Keratinocyte (primary cell): ENCODE measurements at regions not wholly inside any gene's neighbourhood (a gene's known extent, or its start where the extent isn't known, plus 50 kb on each side); places are given as distances from the start of the nearest gene placed in this dataset.

Experiments
- DNase-seq: peaks from one replicate; pipeline ENCODE4 v3.0.0-alpha.2; 2011; ENCODE audit warnings: low read depth, missing footprints, low spot score
- FAIRE-seq: peaks from 2 replicates; lab custom pipeline; 2011; peaks lifted over from hg19 to GRCh38; lab: Jason Lieb, UNC
- H2AFZ ChIP-seq: 2 replicates; pipeline ENCODE4 v1.6.0; 2012; ENCODE audit warnings: low read length, control low read depth, inconsistent platforms; ENCODE audit not compliant: control insufficient read depth
- H3K27ac ChIP-seq: 2 replicates; pipeline ENCODE4 v1.5.1; 2011; ENCODE audit warnings: low read length; ENCODE audit not compliant: control insufficient read depth, insufficient read depth
- H3K27me3 ChIP-seq: 3 replicates; pipeline ENCODE4 v1.6.0; 2011; ENCODE audit warnings: low read length; ENCODE audit not compliant: control insufficient read depth, insufficient read depth; ENCODE audit errors: extremely low read depth
- H3K36me3 ChIP-seq, 2 experiments: 2 replicates in 1 of 2; 3 replicates in 1 of 2; pipeline ENCODE4 v1.5.1; 2011; ENCODE audit warnings: low read length in 2 of 2, mild to moderate bottlenecking in 1 of 2; ENCODE audit not compliant: control insufficient read depth in 2 of 2, insufficient read depth in 2 of 2; ENCODE audit errors: extremely low read depth in 1 of 2
- H3K4me1 ChIP-seq: 3 replicates; pipeline ENCODE4 v1.5.1; 2011; ENCODE audit warnings: low read length; ENCODE audit not compliant: control insufficient read depth, insufficient read depth; ENCODE audit errors: extremely low read depth
- H3K4me2 ChIP-seq: 3 replicates; pipeline ENCODE4 v1.6.0; 2011; ENCODE audit warnings: low read depth, low read length; ENCODE audit not compliant: control insufficient read depth, insufficient read depth; ENCODE audit errors: extremely low read depth
- H3K4me3 ChIP-seq, 3 experiments: fragments of 200-600 bp in 1 of 3; sonication (generic) in 1 of 3; 2 replicates in 2 of 3; 3 replicates in 1 of 3; pipeline ENCODE4 v1.5.1; 2011 to 2016; ENCODE audit warnings: low read length in 3 of 3, mild to moderate bottlenecking in 3 of 3, control low read depth in 2 of 3, inconsistent platforms in 1 of 3, low read depth in 1 of 3, mixed read lengths in 1 of 3, mixed run types in 1 of 3, moderate library complexity in 1 of 3; ENCODE audit not compliant: control insufficient read depth in 2 of 3, insufficient read depth in 2 of 3; ENCODE audit errors: extremely low read depth in 1 of 3
- H3K79me2 ChIP-seq: 2 replicates; pipeline ENCODE4 v1.6.0; 2012; ENCODE audit warnings: low read length; ENCODE audit not compliant: control insufficient read depth, insufficient read depth
- H3K9ac ChIP-seq: 3 replicates; pipeline ENCODE4 v1.6.0; 2011; ENCODE audit warnings: low read length; ENCODE audit not compliant: control insufficient read depth, insufficient read depth; ENCODE audit errors: extremely low read depth
- H3K9me1 ChIP-seq: 3 replicates; pipeline ENCODE4 v1.6.0; 2011; ENCODE audit warnings: low read length; ENCODE audit not compliant: control insufficient read depth, insufficient read depth; ENCODE audit errors: extremely low read depth
- H3K9me3 ChIP-seq: 2 replicates; pipeline ENCODE4 v1.5.1; 2012; ENCODE audit warnings: low read depth, low read length; ENCODE audit not compliant: control insufficient read depth
- H4K20me1 ChIP-seq: 3 replicates; pipeline ENCODE4 v1.6.0; 2011; ENCODE audit warnings: low read length; ENCODE audit not compliant: control insufficient read depth, insufficient read depth; ENCODE audit errors: extremely low read depth
- CTCF ChIP-seq, 3 experiments: IDR thresholded peaks in 1 of 3; conservative IDR thresholded peaks in 1 of 3; optimal IDR thresholded peaks in 1 of 3; 2 replicates in 2 of 3; 3 replicates in 1 of 3; pipeline versions ENCODE3 to v1.5.1; 2011; ENCODE audit warnings: low read length in 3 of 3, mild to moderate bottlenecking in 3 of 3, moderate library complexity in 2 of 3, control low read depth in 1 of 3, inconsistent platforms in 1 of 3; ENCODE audit not compliant: insufficient read depth in 2 of 3; ENCODE audit errors: extremely low read depth in 1 of 3
- EZH2 ChIP-seq: IDR thresholded peaks from one replicate; pipeline ENCODE4 v1.6.1; 2012; ENCODE audit warnings: inconsistent platforms, mild to moderate bottlenecking, low read length, moderate library complexity
- dilution Hi-C: fragments of 300-500 bp; cut with MboI; formaldehyde crosslinking; loops from one replicate; pipeline ENCODE4 v1.7.0; 2020; ENCODE audit warnings: low sequenced_read_pairs; ENCODE audit not compliant: extremely low pct_ligation_motif_present

- no peaks in the 10 kb centered on the region for H4K20me1 ChIP-seq
- H3K36me3 ChIP-seq = no peaks in the 10 kb centered on the region
- dilution Hi-C loops = no loop called here
- H3K79me2 ChIP-seq = no peaks in the 10 kb centered on the region
- no peaks in the 10 kb centered on the region for H3K27me3 ChIP-seq
- FAIRE-seq (no peak), DNase-seq (no peak)
- no peaks in the 10 kb centered on the region for H3K4me1 ChIP-seq
- H3K4me3 ChIP-seq = no peak overlapping the region
- H3K9me3 ChIP-seq = no peaks in the 10 kb centered on the region
- H2AFZ ChIP-seq = no peak overlapping the region
- H3K9me1 ChIP-seq = no peaks in the 10 kb centered on the region
- no peak overlapping the region for H3K9ac ChIP-seq
- TF ChIP-seq CTCF (optimal IDR thresholded peaks at IDR 0.05 in 1 of 3, IDR thresholded peaks at IDR 0.05 in 1 of 3, conservative IDR thresholded peaks at IDR 0.05 in 1 of 3; ENCODE audit: extremely low read depth in 1 of 3, insufficient read depth in 2 of 3, low read length in 3 of 3) (no peak), EZH2 (no peak)
- H3K27ac ChIP-seq = no peak overlapping the region
- no peak overlapping the region for H3K4me2 ChIP-seq
Observed at GRCh38 chr2:207362716-207363115, 167.0 kb upstream of the CREB1 start.

- FAIRE-seq = no peak
- no peaks in the 10 kb centered on the region for H3K9me1 ChIP-seq
- H3K9me3 ChIP-seq = no peaks in the 10 kb centered on the region
- H3K27me3 ChIP-seq = no peaks in the 10 kb centered on the region
- no peak overlapping the region for H2AFZ ChIP-seq
- no peaks in the 10 kb centered on the region for H4K20me1 ChIP-seq
- H3K36me3 ChIP-seq = no peaks in the 10 kb centered on the region
- no peak overlapping the region for H3K27ac ChIP-seq
- DNase-seq = no peak
- no peak overlapping the region for H3K9ac ChIP-seq
- TF ChIP-seq CTCF (optimal IDR thresholded peaks at IDR 0.05 in 1 of 3, IDR thresholded peaks at IDR 0.05 in 1 of 3, conservative IDR thresholded peaks at IDR 0.05 in 1 of 3; ENCODE audit: extremely low read depth in 1 of 3, insufficient read depth in 2 of 3, low read length in 3 of 3) (no peak), EZH2 (no peak)
- dilution Hi-C loops = no loop called here
- H3K4me1 ChIP-seq = no peaks in the 10 kb centered on the region
- H3K4me3 ChIP-seq = no peak overlapping the region
- H3K79me2 ChIP-seq = no peaks in the 10 kb centered on the region
- H3K4me2 ChIP-seq = no peak overlapping the region
Observed at GRCh38 chr2:207363761-207364290, 165.9 kb upstream of the CREB1 start.
